ENCODE measurements at regions not wholly inside any gene's neighbourhood (a gene's known extent, or its start where the extent isn't known, plus 50 kb on each side); places are given as distances from the start of the nearest gene placed in this dataset.
"Not testable (repeated sequence)": the region's sequence is repeated elsewhere in the genome, so short reads cannot be mapped to it uniquely, and the experiment has no call there.

DNA sequence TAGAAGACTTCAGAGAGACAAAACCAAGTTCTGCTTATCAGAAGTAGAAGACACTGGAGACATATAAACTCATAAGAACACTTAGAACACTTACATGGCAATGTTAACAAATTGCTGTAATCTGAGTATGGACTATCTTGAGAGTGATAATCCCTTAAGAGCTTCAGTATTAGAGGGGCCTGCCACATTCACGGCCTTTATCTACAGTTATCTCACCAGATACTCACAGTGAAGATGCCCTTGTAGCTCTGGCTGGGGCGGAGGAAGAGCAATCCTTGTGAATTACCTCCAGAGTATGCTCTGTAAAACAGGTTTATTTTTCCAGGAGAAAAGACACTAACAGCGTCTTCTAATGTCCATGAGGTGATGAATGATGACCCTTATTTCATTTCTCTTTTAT, 762.8 kb downstream of the FAM181B start:
- FAIRE-seq = no peak

DNA sequence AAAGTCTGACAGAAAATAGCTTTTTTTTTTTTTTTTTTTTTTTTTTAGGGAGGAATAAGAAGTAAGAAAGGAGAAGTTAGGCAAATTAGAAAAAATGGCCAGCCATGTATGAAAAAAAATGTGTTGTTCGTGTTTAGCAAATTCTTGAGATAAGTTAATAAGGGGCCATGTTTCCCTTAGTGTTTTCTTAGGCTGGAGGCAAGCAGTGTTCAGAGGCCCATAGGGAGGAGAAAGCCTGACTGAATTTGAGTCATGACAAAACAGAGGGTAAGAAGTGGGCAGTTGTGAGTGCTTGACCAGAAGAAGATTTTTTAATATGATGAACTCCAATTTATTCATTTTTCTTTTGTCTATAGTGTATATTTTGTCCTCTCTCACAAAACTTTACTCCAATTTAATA, 766.4 kb downstream of the FAM181B start:
- FAIRE-seq = no peak

GRCh38 chr11:81966340-81966739, 767.3 kb downstream of the FAM181B start:
- FAIRE-seq = no peak

DNA sequence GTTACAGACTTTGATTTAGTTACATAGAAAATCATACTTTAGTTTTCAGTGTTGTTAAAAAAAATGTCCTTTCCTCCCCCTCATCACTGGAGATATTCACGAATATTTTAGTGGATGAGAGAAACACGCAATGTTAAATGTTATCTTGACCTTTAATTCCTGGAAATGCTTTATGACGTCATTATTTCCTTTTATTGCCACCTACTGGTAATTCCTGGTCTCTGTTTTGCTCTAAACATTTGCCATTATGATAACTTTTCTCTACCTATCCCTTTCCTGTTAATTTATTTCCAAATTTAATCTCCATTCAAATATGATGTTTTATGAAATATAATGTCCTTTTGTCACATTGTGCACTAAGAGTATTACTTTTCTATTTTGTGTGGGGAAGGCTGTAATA, 770.6 kb downstream of the FAM181B start:
- FAIRE-seq = no peak

- no peak for FAIRE-seq
Measured at GRCh38 chr11:81960443-81960842, 773.2 kb downstream of the FAM181B start.

- FAIRE-seq = no peak
Measured at GRCh38 chr11:81959341-81959740, 774.3 kb downstream of the FAM181B start.

DNA sequence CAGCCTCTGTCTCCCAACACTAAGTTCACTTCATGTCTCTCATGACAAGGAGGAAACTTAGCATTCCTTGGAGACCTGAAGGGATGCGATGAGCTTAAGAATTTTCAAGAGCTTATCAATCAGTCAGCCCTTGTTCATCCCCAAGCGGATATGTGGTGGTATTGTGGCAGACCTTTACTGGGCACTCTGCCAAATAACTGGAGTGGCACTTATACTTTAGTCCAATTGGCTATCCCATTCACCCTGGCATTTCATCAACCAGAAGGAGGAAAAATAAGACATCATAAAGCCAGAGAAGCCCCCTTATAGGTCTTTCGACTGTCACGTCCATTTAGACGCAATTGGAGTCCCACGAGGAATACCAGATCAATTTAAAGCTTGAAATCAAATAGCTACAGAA, 779.4 kb downstream of the FAM181B start:
- FAIRE-seq = not testable (repeated sequence)

DNA sequence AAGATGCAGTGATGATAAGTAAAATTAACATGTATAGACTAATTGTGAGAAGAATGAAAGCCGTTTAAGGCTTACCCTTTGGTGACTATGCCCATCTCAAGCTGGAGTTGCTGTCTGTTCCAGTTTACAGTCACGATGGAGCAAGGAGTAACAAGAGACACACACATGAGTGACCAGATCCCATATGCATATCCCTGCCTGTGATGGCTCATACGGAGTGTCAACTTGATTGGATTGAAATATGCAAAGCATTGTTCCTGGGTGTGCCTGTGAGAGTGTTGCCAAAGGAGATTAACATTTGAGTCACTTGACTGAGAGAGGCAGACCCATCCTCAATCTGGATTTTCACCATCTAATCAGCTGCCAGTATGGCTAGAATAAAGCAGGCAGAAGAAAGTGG, 786.8 kb downstream of the FAM181B start:
- FAIRE-seq = no peak

DNA sequence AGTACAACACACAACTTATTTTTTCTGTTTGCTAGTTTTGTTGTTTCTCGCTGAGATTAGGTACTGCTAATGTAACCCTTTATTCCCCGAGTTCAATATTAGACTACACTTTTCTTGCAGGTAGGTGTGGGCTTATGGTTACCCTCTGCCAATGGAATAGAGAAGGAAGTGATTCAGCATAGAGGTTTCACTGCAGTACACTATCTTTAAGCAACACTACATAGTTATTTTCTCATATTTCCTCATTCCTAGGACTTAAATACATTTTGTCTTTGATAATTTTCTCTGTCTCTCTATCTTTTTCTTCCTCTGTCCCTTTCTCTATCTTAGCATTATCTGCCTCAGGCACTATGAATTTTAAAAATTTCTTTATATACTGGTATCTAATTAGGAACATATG, 791.0 kb downstream of the FAM181B start:
- FAIRE-seq = no peak

DNA sequence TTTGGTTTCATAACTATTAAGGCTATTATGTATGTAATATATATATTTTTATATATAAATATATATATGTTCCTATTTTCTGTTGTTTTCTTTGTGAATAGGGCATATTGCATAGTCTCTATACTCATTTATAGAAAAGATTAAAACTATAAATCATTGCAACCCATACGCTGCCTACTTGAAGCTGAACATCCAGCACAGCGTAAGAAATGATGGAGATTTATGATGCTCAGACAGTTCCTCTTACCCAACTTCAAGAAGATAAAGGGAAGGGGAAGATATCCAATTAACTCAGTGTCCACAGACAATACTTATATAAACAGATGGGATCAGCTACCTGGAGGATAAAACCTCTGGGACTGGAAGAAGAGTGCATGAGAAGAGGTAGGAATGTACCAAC, 791.7 kb downstream of the FAM181B start:
- no peak for FAIRE-seq

- no peak for FAIRE-seq
Measured at GRCh38 chr11:81932303-81932702, 801.4 kb downstream of the FAM181B start.

DNA sequence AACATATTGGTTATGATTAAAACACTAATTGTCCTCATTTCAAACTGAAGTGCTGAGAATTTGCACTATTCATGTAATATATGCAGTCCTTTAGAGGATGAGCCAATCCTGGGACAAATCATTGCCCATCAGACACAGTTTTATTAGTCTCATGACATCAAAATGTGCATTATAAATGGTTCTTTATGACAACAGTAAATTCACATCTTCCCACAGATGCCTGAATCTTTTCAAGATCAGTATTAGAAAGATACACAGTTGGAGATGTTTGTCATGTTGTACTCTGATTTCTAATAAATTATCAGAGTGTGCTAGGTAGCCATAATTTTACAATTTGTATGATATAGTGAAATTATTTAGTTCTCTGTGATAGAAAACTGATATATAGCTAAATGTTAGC, 813.5 kb downstream of the FAM181B start:
- FAIRE-seq = no peak

DNA sequence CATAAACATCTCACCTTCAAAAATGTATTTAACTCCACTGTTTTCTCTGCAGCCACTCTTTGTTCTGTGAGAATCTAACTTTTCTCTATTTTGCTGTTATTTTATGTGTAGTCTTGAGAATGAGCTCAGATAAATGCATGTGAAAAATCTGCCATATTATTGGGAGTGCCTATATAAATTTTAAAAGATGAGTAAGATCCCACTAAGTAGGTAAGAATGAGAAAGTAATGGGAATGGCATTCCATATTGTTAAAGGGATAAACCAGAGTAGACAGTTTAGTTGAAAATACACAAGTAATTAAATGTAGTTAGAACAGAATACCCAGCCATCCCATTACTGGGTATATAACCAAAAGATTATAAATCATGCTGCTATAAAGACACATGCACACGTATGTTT, 817.2 kb downstream of the FAM181B start:
- FAIRE-seq = no peak

- FAIRE-seq = no peak
Measured at GRCh38 chr11:81915045-81915444, 818.6 kb downstream of the FAM181B start.

DNA sequence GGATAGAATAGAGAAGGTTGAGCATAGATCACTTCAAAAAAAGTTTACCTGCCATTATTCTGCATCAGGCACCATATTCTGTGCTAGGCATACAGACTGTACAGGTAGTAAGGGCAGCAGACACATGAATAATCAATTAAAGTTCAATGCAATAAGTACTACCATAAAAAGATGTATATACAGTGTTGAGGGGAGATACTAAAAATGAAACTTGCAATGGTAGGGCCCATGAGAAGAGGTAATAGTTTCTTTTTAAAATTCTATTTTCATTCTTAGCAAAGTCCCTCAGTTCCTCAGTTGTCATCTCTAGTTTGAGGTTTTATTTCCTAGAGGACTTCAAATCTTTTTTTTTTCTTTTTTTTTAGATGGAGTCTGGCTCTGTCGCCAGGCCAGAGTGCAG, 819.9 kb downstream of the FAM181B start:
- FAIRE-seq = no peak

DNA sequence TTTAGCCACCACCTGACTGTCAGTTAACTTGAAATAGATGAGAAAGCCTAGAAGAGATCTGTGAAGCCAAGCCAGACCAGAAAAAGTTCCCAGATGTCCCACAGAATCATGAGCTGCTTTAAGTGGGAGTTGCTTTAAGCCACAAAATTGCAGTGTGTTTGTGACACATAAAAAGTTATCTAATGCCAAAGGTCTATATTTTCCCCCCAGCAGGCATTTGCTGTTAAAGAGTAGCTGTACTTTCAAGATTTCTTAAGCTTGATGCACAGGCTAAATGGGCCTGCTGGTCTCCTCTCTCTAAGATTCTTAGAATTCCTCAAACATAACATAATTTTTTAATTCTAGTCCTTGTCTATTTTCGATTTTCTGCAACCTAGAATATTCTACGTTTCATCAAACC, 825.7 kb downstream of the FAM181B start:
- no peak for FAIRE-seq

DNA sequence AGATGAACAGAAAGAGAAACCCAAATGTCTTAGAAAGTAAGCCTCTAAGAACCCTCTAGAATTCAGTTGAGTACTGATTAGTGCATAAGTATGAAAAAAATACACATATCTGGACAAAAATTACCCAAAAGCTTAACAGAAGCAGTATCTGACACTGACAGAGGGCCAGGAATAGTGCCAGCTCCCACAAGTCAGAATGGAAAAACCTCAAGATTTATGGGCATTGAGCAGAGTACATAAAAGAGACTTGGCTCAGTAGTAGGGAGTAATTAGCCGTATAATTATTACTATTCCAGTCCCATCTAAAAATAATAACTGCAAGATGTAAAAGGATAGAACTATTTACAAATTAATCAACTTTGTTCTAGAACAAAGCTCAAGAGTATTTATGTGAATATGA, 834.5 kb downstream of the FAM181B start:
- FAIRE-seq = no peak

GRCh38 chr11:81897639-81898038, 836.0 kb downstream of the FAM181B start:
- no peak for FAIRE-seq

DNA sequence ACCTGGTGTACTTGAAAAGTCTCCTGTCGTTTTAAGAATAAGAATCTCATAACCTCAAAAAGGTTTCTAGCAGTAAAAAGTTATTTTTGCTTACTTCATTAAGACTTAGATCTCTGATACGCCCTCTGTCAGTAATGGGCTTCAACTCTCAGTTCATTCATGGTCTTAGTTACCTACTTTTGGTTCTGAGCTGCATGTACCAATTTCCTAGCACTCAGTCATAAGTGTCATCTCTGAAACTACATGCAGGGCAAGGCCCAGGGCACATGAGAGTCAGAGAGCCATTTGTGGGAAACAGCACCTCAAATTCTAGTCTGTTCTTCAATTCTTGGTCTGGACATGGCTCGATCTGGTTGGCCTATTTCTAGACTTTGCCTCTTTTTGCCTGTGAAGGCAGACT, 838.4 kb downstream of the FAM181B start:
- FAIRE-seq = no peak

DNA sequence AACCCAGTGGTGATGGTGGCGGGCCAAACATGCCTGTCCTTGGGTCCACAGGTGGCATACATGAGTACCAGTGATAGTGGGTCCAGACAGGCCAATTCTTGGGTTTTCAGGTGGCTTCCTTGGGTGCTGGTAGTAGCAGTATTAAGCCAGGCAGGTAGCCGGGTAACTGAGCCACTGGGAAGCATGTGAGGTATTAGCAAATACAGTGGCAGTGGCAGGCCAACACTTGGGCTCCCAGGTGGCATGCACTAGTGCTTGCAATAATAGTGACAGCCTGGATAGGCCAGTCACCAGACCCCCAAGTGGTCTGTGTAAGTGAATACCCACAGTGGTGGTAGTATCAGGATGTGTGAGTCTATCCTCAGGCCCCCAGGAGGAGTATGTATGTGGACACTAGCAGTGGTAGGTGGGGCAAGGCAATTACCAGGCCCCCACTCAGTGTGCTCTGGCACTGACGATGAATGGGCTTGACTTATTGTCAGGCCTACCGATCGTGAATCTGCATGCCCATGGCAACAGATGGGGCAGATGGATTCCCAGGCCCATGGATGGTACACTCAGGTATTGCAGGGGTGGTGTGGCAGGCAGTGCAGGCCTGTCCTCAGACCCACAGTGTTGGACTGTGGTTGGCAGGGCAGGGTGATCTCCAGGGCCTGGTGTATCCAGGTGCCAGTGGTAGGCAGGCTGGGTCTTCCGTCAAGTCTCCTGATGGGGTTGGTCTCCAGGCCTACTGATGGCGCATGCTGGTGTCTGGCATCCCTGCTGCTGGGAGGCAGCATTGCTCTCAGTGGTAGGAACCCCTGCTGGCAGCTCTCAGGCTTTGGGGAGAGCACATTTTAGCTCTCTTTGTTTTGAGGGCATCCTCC, 840.7 kb downstream of the FAM181B start:
- FAIRE-seq = no peak

DNA sequence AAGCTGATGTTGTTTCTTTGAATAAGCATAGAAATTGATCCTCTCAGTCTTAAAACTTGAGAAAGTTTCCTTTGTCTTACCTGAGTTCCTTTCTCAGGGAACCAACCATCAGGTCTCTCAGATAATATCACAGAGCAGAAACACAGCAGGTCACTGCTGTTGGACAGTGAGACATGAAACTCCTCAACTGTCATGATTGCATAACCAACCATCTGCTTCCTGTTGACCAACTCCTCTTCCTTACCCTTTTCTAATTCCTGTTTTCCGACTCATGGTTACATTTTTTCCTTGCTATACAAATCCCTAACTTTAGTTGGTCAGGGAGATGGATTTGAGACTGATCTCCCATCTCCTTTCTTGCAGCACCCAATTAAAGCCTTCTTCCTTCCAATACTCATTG, 845.3 kb downstream of the FAM181B start:
- FAIRE-seq = no peak

GRCh38 chr11:81887671-81888070, 846.0 kb downstream of the FAM181B start:
- FAIRE-seq = no peak

DNA sequence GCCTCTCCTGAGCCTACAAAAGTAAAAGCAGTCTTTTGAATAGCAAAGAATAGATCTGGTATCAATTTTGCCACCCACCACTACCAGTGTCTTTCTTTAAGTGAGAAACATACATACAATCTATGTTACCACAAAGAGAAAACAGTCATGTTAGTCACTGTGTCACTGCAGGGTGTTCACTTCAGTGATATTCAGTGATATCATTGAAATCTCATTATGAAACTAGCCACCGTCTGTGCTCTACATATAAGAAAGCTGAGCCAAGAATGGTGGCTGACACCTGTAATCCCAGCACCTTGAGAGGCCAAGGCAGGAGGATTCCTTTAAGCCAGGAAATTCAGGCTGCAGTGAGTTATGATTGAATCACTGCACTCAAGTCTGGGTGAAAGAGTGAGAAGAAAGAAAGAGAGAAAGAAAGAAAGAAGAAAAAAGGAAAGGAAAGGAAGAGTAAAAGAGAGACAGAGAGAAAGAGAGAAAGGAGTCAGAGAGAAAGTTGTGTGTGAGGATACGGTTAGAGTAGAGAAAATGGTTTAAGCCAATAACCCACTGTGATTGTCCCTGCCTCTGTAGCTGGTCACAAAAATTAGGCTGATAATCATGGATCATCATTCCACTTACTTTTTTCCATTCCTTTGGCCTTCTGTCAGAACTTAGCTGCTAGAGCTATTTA, 847.1 kb downstream of the FAM181B start:
- no peak for FAIRE-seq

GRCh38 chr11:81874635-81875034, 859.0 kb downstream of the FAM181B start:
- no peak for FAIRE-seq

- no peak for FAIRE-seq
Measured at GRCh38 chr11:81870815-81871214, 862.8 kb downstream of the FAM181B start.

All from TTC549 (cell line).